Activated CD8-positive, alpha-beta memory T cell treated with anti-CD3 and anti-CD28 coated beads, Interleukin-2, amount 10 ng/mL, durations not matched to agents 7 days and 5 days (primary cell): ENCODE measurements at regions not wholly inside any gene's neighbourhood (a gene's known extent, or its start where the extent isn't known, plus 50 kb on each side); places are given as distances from the start of the nearest gene placed in this dataset.
"Not testable (repeated sequence)": the region's sequence is repeated elsewhere in the genome, so short reads cannot be mapped to it uniquely, and the experiment has no call there.

Source experiments
- ATAC-seq: fragments of 150-1000 bp; cut with Tn5 transposase; one replicate; pipeline ENCODE4 v1.10.0; 2021; ENCODE audit warnings: moderate library complexity
- CTCF ChIA-PET: fragments of 350-600 bp; sonication (Branson Sonifier 250); formaldehyde crosslinking; loops from one replicate; lab custom pipeline; 2021; ENCODE audit warnings: antibody characterized with exemption; lab: Charles Lee
- DNase-seq: peaks from one replicate; pipeline ENCODE4 v3.0.0-alpha.2; 2020
- H3K27ac Mint-ChIP-seq: one replicate; pipeline ENCODE4 v1.8.0; 2021; ENCODE audit warnings: mild to moderate bottlenecking, mixed read lengths
- H3K27me3 Mint-ChIP-seq: one replicate; pipeline ENCODE4 v1.8.0; 2021; ENCODE audit warnings: mixed read lengths
- H3K36me3 Mint-ChIP-seq: one replicate; pipeline ENCODE4 v1.8.0; 2021; ENCODE audit warnings: mild to moderate bottlenecking, mixed read lengths
- H3K4me1 Mint-ChIP-seq: one replicate; pipeline ENCODE4 v1.8.0; 2021; ENCODE audit warnings: mixed read lengths
- H3K4me3 Mint-ChIP-seq: one replicate; pipeline ENCODE4 v1.8.0; 2021; ENCODE audit warnings: mild to moderate bottlenecking, moderate library complexity, mixed read lengths
- H3K9me3 Mint-ChIP-seq: one replicate; pipeline ENCODE4 v1.8.0; 2022; ENCODE audit warnings: low read depth, mixed read lengths

GRCh38 chr20:51178153-51178552 is 155.2 kb upstream of the KCNG1 start:
- H3K27ac Mint-ChIP-seq = no peak overlapping the region
- H3K36me3 Mint-ChIP-seq = no peaks in the 10 kb centered on the region
- no peaks in the 10 kb centered on the region for H3K4me1 Mint-ChIP-seq
- DNase-seq (no peak), ATAC-seq (no peak)
- no peak overlapping the region for H3K4me3 Mint-ChIP-seq
- CTCF ChIA-PET = no interaction called here
- H3K9me3 Mint-ChIP-seq = no peaks in the 10 kb centered on the region
- peaks cover 42% of the 10 kb centered on the region for H3K27me3 Mint-ChIP-seq

- no peaks in the 10 kb centered on the region for H3K9me3 Mint-ChIP-seq
- no peak overlapping the region for H3K27ac Mint-ChIP-seq
- ATAC-seq = no peak
Measured at GRCh38 chr20:51176876-51177275, 154.0 kb upstream of the KCNG1 start.

DNA sequence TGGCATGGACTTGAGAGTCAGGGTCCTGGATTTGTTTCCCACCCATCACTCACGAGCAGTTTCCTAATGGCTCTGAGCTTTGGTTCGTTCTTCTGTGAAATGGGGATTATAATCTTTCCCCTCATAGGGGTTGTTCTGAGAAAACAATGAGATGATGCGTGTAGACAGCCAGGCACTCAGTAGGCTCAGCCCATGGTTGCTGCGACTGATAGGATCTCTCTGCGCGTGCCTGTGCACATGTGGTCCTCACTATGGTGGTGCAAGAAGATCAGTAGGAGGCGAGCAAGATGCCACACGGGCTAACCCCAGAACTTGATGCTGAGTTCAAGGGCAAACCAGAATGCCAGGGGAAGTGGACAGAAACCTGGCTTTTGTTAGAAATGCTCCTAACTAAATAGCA is 153.5 kb upstream of the KCNG1 start:
- no peak for ATAC-seq
- CTCF ChIA-PET = no interaction called here
- H3K27me3 Mint-ChIP-seq = peaks cover 49% of the 10 kb centered on the region

More at GRCh38 chr20:51176876-51177275, 154.0 kb upstream of the KCNG1 start:
- Mint-ChIP-seq H3K4me1 (no peaks in the 10 kb centered on the region), H3K4me3 (no peak overlapping the region), H3K36me3 (no peaks in the 10 kb centered on the region), H3K27me3 (peaks cover 48% of the 10 kb centered on the region)
- DNase-seq = no peak
- CTCF ChIA-PET = no interaction called here

GRCh38 chr20:51175724-51176123 is 152.8 kb upstream of the KCNG1 start:
- Mint-ChIP-seq H3K27me3 (peaks cover 51% of the 10 kb centered on the region), H3K27ac (no peak overlapping the region), H3K36me3 (no peaks in the 10 kb centered on the region), H3K4me1 (no peaks in the 10 kb centered on the region), H3K4me3 (no peak overlapping the region), H3K9me3 (no peaks in the 10 kb centered on the region)
- CTCF ChIA-PET = no interaction called here
- no peak for ATAC-seq
- no peak for DNase-seq

More for the DNA sequence above, 153.5 kb upstream of the KCNG1 start:
- Mint-ChIP-seq H3K9me3 (no peaks in the 10 kb centered on the region), H3K4me3 (no peak overlapping the region), H3K4me1 (no peaks in the 10 kb centered on the region), H3K36me3 (no peaks in the 10 kb centered on the region), H3K27ac (no peak overlapping the region)
- no peak for DNase-seq

DNA sequence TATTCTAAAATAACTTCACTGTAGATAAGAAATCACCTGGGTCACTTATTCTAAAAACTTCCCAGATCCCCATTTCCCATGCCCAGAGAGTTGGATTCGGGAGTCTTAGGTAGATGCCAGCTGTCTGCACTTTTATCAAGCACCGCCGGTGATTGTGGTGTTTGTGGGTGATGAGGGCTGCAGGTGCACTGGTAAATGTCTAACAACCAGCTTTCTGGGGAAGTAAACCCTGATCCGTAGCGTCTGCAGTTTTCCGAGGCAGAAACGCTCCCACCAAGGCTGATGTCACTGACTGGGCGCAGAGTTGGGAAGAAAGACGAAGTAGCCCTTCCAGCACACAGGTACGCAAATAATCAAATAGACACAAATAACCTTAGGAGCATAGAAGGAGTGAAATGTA is 152.2 kb upstream of the KCNG1 start:
- CTCF ChIA-PET = interaction anchor here (0.5 to 0.6 kb wide), 2 partner anchors 39 to 246 kb away, joined by 3 read pairs; no protein-coding TSS in a partner anchor
- no peak for ATAC-seq

GRCh38 chr20:51174536-51174935 is 151.6 kb upstream of the KCNG1 start:
- Mint-ChIP-seq H3K9me3 (no peaks in the 10 kb centered on the region), H3K27ac (no peak overlapping the region), H3K36me3 (no peaks in the 10 kb centered on the region), H3K4me3 (no peak overlapping the region), H3K4me1 (no peaks in the 10 kb centered on the region), H3K27me3 (peaks cover 54% of the 10 kb centered on the region)
- CTCF ChIA-PET = interaction anchor here (0.5 to 0.6 kb wide), 2 partner anchors 38 to 245 kb away, joined by 3 read pairs; no protein-coding TSS in a partner anchor
- DNase-seq (no peak), ATAC-seq (no peak)

More for the DNA sequence above, 152.2 kb upstream of the KCNG1 start:
- H3K9me3 Mint-ChIP-seq = no peaks in the 10 kb centered on the region
- no peak overlapping the region for H3K27ac Mint-ChIP-seq
- DNase-seq = no peak
- H3K36me3 Mint-ChIP-seq = no peaks in the 10 kb centered on the region
- no peak overlapping the region for H3K4me3 Mint-ChIP-seq
- H3K4me1 Mint-ChIP-seq = no peaks in the 10 kb centered on the region
- peaks cover 53% of the 10 kb centered on the region for H3K27me3 Mint-ChIP-seq

DNA sequence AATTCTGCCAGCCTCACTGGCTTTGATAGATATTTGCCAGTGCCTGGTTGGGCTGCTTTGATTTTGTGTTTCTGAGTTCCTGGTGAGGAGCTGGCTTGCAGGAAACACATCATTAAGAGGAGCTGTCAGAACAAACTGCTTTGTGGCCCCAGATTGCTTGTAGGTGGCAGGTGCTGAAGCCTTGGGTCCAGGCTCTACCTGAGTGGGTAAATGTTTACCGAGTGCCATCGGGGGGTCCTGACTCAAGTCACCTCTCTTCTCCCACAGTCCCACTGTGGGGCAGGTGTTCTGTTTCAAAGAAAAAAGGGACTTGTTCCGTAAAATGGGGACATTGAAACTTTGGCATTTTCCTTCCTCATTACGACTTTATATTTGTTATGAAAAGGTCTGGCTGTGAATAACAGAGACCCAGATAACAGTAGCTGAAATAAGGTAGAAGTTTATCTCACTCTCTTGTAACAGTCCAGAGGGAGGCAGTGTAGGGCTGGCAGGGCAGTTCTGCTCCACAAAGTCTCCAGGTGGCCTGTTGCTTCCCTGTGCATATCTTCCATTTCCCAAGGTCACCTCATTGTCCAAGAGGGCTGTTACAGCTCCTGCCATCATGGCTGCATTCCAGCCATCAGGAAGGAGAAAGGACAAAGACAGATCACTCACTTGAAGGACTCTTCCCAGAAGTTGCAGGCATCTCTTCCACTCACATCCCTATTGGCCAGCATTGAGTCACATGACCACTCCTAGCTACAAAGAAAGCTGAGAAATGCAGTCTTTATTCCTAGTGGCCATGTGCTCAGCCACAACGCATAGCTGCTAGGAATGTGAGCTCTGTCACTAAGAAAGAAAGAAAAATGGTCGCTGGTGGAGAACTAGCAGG is 149.9 kb upstream of the KCNG1 start:
- CTCF ChIA-PET = no interaction called here
- peaks cover 45% of the 10 kb centered on the region for H3K27me3 Mint-ChIP-seq

GRCh38 chr20:51171141-51171540 is 148.2 kb upstream of the KCNG1 start:
- Mint-ChIP-seq H3K9me3 (no peaks in the 10 kb centered on the region), H3K27ac (no peak overlapping the region), H3K4me1 (peaks cover 2% of the 10 kb centered on the region), H3K4me3 (no peak overlapping the region), H3K36me3 (no peaks in the 10 kb centered on the region), H3K27me3 (peaks cover 50% of the 10 kb centered on the region)
- CTCF ChIA-PET = interaction anchor here (1.5 kb wide), 1 partner anchor 156 kb away, joined by 3 read pairs; no protein-coding TSS in a partner anchor
- DNase-seq (no peak), ATAC-seq (no peak)

More for the DNA sequence above, 149.9 kb upstream of the KCNG1 start:
- H3K27ac Mint-ChIP-seq = no peak overlapping the region
- ATAC-seq (no peak), DNase-seq (no peak)
- H3K36me3 Mint-ChIP-seq = no peaks in the 10 kb centered on the region
- H3K4me1 Mint-ChIP-seq = peaks cover 2% of the 10 kb centered on the region
- no peaks in the 10 kb centered on the region for H3K9me3 Mint-ChIP-seq
- no peak overlapping the region for H3K4me3 Mint-ChIP-seq

GRCh38 chr20:51169813-51170212 is 146.9 kb upstream of the KCNG1 start:
- Mint-ChIP-seq H3K27ac (no peak overlapping the region), H3K36me3 (no peaks in the 10 kb centered on the region), H3K4me3 (no peak overlapping the region), H3K4me1 (peaks cover 2% of the 10 kb centered on the region), H3K27me3 (peaks cover 44% of the 10 kb centered on the region), H3K9me3 (no peaks in the 10 kb centered on the region)
- ATAC-seq = no peak
- no peak for DNase-seq
- CTCF ChIA-PET = interaction anchor here (1.0 kb wide), 1 partner anchor 155 kb away, joined by 3 read pairs; no protein-coding TSS in a partner anchor

- H3K9me3 Mint-ChIP-seq, CTCF ChIA-PET, H3K36me3 Mint-ChIP-seq, H3K4me1 Mint-ChIP-seq, H3K27ac Mint-ChIP-seq, H3K4me3 Mint-ChIP-seq, DNase-seq, ATAC-seq: not testable (repeated sequence)
- peaks cover 35% of the 10 kb centered on the region for H3K27me3 Mint-ChIP-seq
Measured at GRCh38 chr20:51167911-51168310, 145.0 kb upstream of the KCNG1 start.

GRCh38 chr20:51166489-51166888 is 143.6 kb upstream of the KCNG1 start:
- no peak for ATAC-seq
- no peaks in the 10 kb centered on the region for H3K9me3 Mint-ChIP-seq
- peaks cover 2% of the 10 kb centered on the region for H3K4me1 Mint-ChIP-seq
- no peaks in the 10 kb centered on the region for H3K36me3 Mint-ChIP-seq
- peaks cover 26% of the 10 kb centered on the region for H3K27me3 Mint-ChIP-seq
- H3K27ac Mint-ChIP-seq = no peak overlapping the region
- no peak for DNase-seq
- H3K4me3 Mint-ChIP-seq = no peak overlapping the region
- CTCF ChIA-PET = no interaction called here

- Mint-ChIP-seq H3K27ac (no peak overlapping the region), H3K4me1 (peaks cover 2% of the 10 kb centered on the region), H3K36me3 (no peaks in the 10 kb centered on the region), H3K9me3 (no peaks in the 10 kb centered on the region), H3K27me3 (peaks cover 18% of the 10 kb centered on the region), H3K4me3 (no peak overlapping the region)
- CTCF ChIA-PET = no interaction called here
- DNase-seq (no peak), ATAC-seq (no peak)
Measured at GRCh38 chr20:51165131-51165530, 142.2 kb upstream of the KCNG1 start.

- DNase-seq (no peak), ATAC-seq (no peak)
- Mint-ChIP-seq H3K9me3 (no peaks in the 10 kb centered on the region), H3K27me3 (peaks cover 14% of the 10 kb centered on the region), H3K4me1 (peaks cover 2% of the 10 kb centered on the region), H3K27ac (no peak overlapping the region), H3K36me3 (no peaks in the 10 kb centered on the region), H3K4me3 (no peak overlapping the region)
- CTCF ChIA-PET = no interaction called here
Measured at GRCh38 chr20:51164731-51165130, 141.8 kb upstream of the KCNG1 start.

GRCh38 chr20:51163996-51164600 is 141.2 kb upstream of the KCNG1 start:
- CTCF ChIA-PET = no interaction called here
- H3K36me3 Mint-ChIP-seq = no peaks in the 10 kb centered on the region
- no peak overlapping the region for H3K27ac Mint-ChIP-seq
- no peaks in the 10 kb centered on the region for H3K9me3 Mint-ChIP-seq
- peaks cover 13% of the 10 kb centered on the region for H3K27me3 Mint-ChIP-seq
- peaks cover 2% of the 10 kb centered on the region for H3K4me1 Mint-ChIP-seq
- ATAC-seq (no peak), DNase-seq (no peak)
- H3K4me3 Mint-ChIP-seq = no peak overlapping the region
